Lung (tissue), 11 donors: ENCODE measurements at regions not wholly inside any gene's neighbourhood (a gene's known extent, or its start where the extent isn't known, plus 50 kb on each side); places are given as distances from the start of the nearest gene placed in this dataset.

Experiments used
- ATAC-seq: fragments of 200-7000 bp; cut with Tn5 transposase; one replicate; pipeline ENCODE4 v1.9.1; 2020; ENCODE audit warnings: moderate number of reproducible peaks; ENCODE audit not compliant: insufficient read depth, low FRiP score
- DNase-seq, 3 donors: peaks; one replicate each; pipeline ENCODE4 v3.0.0-alpha.2; 2013 to 2017
- H3K27ac ChIP-seq, 2 donors: one replicate each; pipeline ENCODE4 v1.5.1; 2013; ENCODE audit warnings: mild to moderate bottlenecking in 2 of 2, moderate library complexity in 2 of 2, control low read depth in 1 of 2, inconsistent platforms in 1 of 2, low read depth in 1 of 2, low read length in 1 of 2
- H3K27me3 ChIP-seq, 3 donors: one replicate each; pipeline ENCODE4 v1.5.1; 2013; ENCODE audit warnings: low read length in 2 of 3; ENCODE audit not compliant: control insufficient read depth in 3 of 3, insufficient read depth in 3 of 3
- H3K36me3 ChIP-seq, 4 donors: one replicate each; pipeline ENCODE4 v1.5.1; 2013; ENCODE audit warnings: low read length in 4 of 4, mild to moderate bottlenecking in 1 of 4, moderate library complexity in 1 of 4; ENCODE audit not compliant: control insufficient read depth in 4 of 4, insufficient read depth in 4 of 4
- H3K4me1 ChIP-seq, 5 donors: one replicate each; pipeline ENCODE4 v1.5.1; 2013; ENCODE audit warnings: low read length in 5 of 5, mild to moderate bottlenecking in 2 of 5, moderate library complexity in 1 of 5; ENCODE audit not compliant: control insufficient read depth in 5 of 5, insufficient read depth in 5 of 5
- H3K4me3 ChIP-seq: one replicate; pipeline ENCODE4 v1.5.1; 2013; ENCODE audit warnings: mild to moderate bottlenecking, control low read depth, moderate library complexity
- H3K9ac ChIP-seq, 2 donors: one replicate each; pipeline ENCODE4 v1.5.1; 2013; ENCODE audit warnings: low read length in 2 of 2, control low read depth in 1 of 2; ENCODE audit not compliant: insufficient read depth in 1 of 2
- H3K9me3 ChIP-seq, 4 donors: one replicate each; pipeline ENCODE4 v1.5.1; 2013; ENCODE audit warnings: low read length in 3 of 4, mild to moderate bottlenecking in 1 of 4, moderate library complexity in 1 of 4; ENCODE audit not compliant: control insufficient read depth in 4 of 4, insufficient read depth in 3 of 4
- CTCF ChIP-seq: IDR thresholded peaks from 2 replicates; pipeline ENCODE4 v1.5.1; 2012; ENCODE audit warnings: mild to moderate bottlenecking; ENCODE audit errors: control extremely low read depth, extremely low read depth
- WGBS, 2 donors: extraction: QIAGEN DNeasy Blood & Tissue Kit; methylation state at CpG; one replicate each; pipeline ENCODE4 v1.1.7; 2013; 5-methylcytosine and 5-hydroxymethylcytosine counted together
- donor health status: control.
- donor health status: control.
- donor health status: Bipolar disorder and iron deficiency.
- donor health status: healthy.
- donor health status: DM: yes; HTN: yes; CAD: no.

DNA sequence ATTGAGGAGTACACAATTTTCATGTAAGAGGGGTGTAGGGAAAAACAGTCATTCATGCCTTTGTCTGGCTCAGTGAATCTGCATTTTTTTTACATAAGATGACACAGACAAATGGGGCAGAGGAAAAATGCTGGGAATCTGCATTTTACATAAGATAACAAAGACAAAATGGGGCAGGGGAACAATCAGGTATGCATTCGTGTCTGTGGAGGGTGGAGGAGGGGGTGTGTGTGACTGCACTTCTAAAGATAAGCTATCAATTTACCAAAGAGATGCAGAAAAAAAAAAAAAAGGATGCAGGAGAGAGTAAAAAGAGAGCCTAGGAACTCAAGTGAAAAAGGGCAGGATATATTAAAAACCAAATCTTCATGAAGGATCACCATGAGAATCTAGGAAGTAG is 637.4 kb downstream of the ZNF674 start:
- ATAC-seq (no peak), DNase-seq (no peak)
- Histone ChIP-seq H3K9ac (no peak overlapping the region), H3K36me3 (no peaks in the 10 kb centered on the region), H3K4me3 (no peak overlapping the region), H3K4me1 (no peaks in the 10 kb centered on the region), H3K9me3 (peaks cover 0 to 2% (median 0%) of the 10 kb centered on the region in 4 donors), H3K27ac (no peak overlapping the region), H3K27me3 (peaks cover 0 to 2% (median 0%) of the 10 kb centered on the region in 3 donors)
- WGBS, 2 donors, result 55 to 77% methylated on average over 1 of the region's 1 CpG
- TF ChIP-seq CTCF, result no peak

GRCh38 chrX:45903781-45904201 is 641.4 kb downstream of the ZNF674 start:
- H3K9me3 ChIP-seq, result peaks cover 0 to 2% (median 0%) of the 10 kb centered on the region in 4 donors
- no peaks in the 10 kb centered on the region for H3K27me3 ChIP-seq
- ATAC-seq (no peak), DNase-seq (peak in 1 of 3 donors; percentile 41)
- no peak for TF ChIP-seq CTCF
- H3K9ac ChIP-seq, result no peak overlapping the region
- WGBS, 2 donors, result 12 to 34% methylated on average over 3 to 5 of the region's 5 CpGs
- H3K27ac ChIP-seq, result no peak overlapping the region
- H3K4me1 ChIP-seq, result peaks cover 0 to 6% (median 0%) of the 10 kb centered on the region in 5 donors
- H3K4me3 ChIP-seq, result no peak overlapping the region
- H3K36me3 ChIP-seq, result no peaks in the 10 kb centered on the region

- Histone ChIP-seq H3K4me3 (no peak overlapping the region), H3K9ac (no peak overlapping the region), H3K9me3 (peaks cover 0 to 2% (median 0%) of the 10 kb centered on the region in 4 donors), H3K4me1 (peaks cover 0 to 6% (median 0%) of the 10 kb centered on the region in 5 donors), H3K36me3 (no peaks in the 10 kb centered on the region), H3K27ac (no peak overlapping the region), H3K27me3 (no peaks in the 10 kb centered on the region)
- DNase-seq, result peak; percentile 85 to 92 (median 92)
- no peak for TF ChIP-seq CTCF
- WGBS, 2 donors, result 62 to 67% methylated on average over 9 of the region's 9 CpGs
- ATAC-seq, result no peak
These were observed 644.2 kb downstream of the ZNF674 start for GRCh38 chrX:45900766-45901615.
